ENCODE measurements at regions not wholly inside any gene's neighbourhood (a gene's known extent, or its start where the extent isn't known, plus 50 kb on each side); places are given as distances from the start of the nearest gene placed in this dataset.

DNA sequence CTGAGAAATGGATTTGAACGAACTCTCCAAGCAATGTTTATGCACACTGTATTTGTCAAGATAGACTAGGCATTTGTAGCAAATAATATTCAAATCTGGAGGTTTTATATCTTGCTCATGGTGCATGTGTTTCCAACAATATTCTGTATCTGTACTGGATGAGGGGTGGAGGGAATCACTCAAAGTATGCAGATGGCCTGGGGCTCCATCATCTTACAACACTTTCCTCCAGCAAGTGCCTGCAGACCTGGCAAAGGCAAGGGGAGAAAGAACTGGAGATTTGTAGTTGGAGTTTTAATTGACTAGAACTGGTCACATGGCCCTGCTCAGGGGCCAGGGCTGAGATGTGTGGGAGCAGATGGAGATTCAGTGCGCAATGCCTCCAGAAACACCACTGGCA lies 309.0 kb downstream of the PLK2 start:
- no peak for DNase-seq (ENCODE audit: low spot score)

GRCh38 chr5:58149746-58150145 lies 310.1 kb downstream of the PLK2 start:
- DNase-seq (ENCODE audit: low spot score): no peak

DNA sequence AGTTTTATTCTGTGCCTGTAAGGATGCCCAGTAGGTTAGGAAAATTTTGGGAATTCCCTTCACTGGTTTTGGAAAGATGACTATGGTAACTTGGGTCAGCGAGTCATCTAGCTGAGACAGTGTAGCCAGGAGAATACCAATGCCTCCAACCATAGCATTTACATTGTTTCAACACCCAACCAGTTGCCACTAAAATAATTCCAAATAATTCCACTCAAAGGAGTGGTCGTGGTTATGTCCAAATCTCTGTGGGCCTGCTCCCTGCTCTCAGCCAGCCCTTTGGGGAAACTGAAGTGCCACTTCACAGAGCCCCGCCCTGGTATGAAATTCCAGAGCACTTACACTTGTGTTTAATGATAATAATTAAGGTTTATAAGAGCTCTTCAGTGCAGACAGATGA lies 310.5 kb downstream of the PLK2 start:
- DNase-seq (ENCODE audit: low spot score): no peak

GRCh38 chr5:58148254-58148775 lies 311.6 kb downstream of the PLK2 start:
- no peak for DNase-seq (ENCODE audit: low spot score)

- DNase-seq (ENCODE audit: low spot score): no peak
Measured at GRCh38 chr5:58145397-58145934, 314.4 kb downstream of the PLK2 start.

GRCh38 chr5:58143727-58144126 lies 316.2 kb downstream of the PLK2 start:
- DNase-seq (ENCODE audit: low spot score): no peak

DNA sequence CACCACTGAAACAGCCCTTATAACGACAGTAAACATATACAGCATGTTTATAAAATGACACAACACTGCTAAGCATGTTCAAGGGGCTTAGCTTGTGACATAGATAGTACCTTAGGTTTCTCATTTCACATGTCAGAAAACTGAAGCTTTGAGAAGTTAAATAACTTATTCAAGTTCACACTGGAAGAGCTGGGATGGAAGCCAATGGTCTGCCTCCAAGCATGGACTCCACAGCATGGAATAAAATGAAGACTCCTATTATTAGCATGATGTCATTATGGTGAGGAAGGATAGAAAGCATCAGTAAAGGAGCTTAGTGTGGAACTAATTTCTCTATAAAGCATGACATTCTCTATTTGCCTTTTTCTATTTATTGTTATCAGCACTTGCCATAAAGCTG lies 316.7 kb downstream of the PLK2 start:
- no peak for DNase-seq (ENCODE audit: low spot score)

DNA sequence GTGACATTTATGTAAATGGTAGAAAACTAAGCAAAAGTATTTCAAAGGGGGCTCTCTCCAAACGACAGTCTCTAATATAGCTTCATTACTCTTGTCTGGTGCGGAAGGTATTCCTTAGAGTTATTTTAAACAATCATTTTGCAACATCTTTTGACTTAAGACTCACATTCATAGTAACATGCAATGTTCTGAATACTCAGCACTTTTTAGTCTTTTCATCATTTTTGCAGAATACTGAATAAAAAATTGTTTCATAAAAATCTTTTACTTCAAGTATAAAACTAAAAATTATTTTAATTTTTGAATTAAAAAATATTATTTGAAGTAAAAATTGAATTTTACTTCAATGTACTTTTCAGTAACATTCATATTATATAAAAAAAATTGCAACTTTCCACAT lies 321.1 kb downstream of the PLK2 start:
- DNase-seq (ENCODE audit: low spot score): no peak

- DNase-seq (ENCODE audit: low spot score): no peak
Measured at GRCh38 chr5:58136406-58136805, 323.5 kb downstream of the PLK2 start.

DNA sequence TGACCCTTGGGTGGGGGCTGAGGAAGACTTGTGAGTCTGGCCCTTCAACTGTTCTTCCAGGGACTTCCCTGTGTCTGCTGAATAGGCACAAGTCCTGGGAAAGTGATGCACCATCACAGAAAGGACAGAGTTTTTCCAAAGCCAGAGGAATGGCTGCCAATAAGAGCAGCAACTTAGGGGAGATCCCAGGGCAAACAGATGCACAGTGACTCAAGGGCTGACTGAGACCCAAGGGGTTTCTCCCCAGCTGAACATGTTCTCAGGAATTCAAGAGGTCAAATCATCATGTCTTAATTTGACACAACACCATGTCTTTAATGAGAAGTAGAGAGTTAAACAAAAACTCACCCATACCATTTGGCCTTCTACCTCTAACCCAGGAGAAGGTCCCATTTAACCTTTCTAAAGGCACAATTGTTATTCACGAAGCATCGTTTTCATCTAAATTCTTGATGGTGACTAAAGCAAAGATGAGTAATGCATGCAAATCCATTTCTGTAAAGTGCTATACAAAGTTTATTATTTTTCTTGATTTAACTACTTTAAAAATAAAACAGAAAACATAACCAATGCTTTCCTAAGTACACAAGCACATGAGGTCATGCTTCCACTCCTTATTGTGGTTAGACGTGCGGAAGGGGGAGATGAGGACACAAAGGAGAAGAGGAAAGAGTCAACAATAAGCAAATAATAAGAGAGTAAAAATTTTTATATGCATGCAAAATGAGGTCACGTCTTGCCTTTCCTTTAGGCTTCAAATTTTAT lies 324.1 kb downstream of the PLK2 start:
- no peak for DNase-seq (ENCODE audit: low spot score)

GRCh38 chr5:58133631-58134296 lies 326.1 kb downstream of the PLK2 start:
- no peak for DNase-seq (ENCODE audit: low spot score)

DNA sequence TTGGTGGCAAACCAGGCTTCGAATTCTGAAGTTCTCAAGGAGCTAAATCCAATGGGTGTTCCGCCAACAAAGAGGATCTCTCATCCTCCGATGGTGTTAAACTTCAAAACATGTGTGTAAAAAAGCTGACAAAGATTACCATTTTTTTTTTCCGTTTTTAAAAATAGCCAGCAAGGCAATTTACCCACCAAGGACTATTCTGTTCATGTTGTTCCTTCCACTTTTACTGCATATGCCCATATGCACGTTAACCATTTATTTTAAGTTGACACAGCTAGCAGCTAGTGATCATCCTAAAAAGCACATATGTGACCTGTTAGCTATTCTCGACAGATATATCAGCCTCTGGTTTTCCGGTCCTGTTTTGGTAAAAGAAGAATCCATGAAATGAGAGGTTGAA lies 326.7 kb downstream of the PLK2 start:
- no peak for DNase-seq (ENCODE audit: low spot score)

GRCh38 chr5:58127255-58128220 lies 332.3 kb downstream of the PLK2 start:
- DNase-seq (ENCODE audit: low spot score): no peak

DNA sequence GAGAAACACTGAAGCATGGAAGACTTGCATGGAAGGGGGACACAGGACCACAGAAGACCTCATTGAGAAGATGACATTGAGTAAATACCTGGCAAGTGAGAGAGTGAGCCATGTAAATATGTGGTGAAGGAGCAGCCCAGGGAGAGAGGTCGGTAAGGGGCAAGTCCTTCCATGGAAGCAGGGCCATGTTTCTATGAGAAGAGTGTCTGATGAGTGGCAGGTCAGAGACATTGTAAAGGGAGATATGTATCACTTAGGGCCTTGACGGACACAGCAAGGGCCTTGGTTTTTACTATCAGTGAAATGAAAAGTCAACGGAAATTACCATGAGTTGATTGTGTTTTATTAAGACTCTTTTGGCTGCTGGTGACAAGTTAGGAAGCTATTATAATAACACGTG lies 336.4 kb downstream of the PLK2 start:
- DNase-seq (ENCODE audit: low spot score): no peak

DNA sequence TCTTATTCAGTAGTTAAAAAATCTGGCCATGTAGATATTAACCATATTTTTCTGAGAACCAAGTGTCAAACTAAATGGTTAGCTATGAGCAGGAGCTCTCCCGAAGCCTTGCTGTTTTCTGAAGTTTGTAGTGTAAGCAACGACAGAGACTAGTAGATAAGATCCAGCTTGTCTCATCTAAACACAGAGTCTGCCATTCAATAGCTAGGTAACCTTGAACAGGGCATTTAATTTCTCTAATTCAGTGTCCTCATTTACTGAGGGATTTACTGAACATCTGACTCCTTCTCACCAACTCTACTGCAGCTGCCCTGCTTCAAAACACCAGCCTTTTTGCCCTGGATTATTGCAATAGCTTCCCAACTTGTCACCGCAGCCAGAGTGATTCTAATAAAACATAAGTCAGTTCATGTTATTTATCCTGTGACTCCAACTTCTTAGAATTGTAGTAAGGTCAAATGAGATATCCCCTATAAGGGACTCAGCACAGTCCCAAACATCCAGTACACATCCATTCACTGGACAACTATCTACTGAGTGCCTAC lies 337.0 kb downstream of the PLK2 start:
- no peak for DNase-seq (ENCODE audit: low spot score)

- DNase-seq (ENCODE audit: low spot score): no peak
Measured at GRCh38 chr5:58122157-58122556, 337.7 kb downstream of the PLK2 start.

GRCh38 chr5:58121391-58121790 lies 338.5 kb downstream of the PLK2 start:
- DNase-seq (ENCODE audit: low spot score): no peak

DNA sequence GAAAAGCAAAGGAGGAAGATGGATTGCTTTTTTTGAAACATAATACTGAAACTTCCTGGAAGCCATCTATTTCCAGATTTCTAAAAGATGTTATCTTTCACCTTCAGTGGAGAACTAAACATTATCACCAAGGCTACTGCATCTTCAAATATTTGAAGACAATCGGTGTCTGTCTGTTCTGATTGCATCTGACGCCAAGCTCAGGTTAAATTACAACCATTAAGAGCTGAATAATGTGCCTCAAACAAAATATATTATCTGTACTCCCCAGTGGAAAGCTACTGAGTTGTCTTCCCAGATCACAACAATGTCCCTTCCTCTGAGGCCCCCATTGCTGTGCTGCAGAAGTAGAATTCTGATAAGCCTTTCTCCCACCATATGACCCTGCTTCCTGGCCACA lies 342.3 kb downstream of the PLK2 start:
- DNase-seq (ENCODE audit: low spot score): no peak

- DNase-seq (ENCODE audit: low spot score): no peak
Measured at GRCh38 chr5:58116346-58116745, 343.5 kb downstream of the PLK2 start.

GRCh38 chr5:58115811-58116210 lies 344.1 kb downstream of the PLK2 start:
- no peak for DNase-seq (ENCODE audit: low spot score)

DNA sequence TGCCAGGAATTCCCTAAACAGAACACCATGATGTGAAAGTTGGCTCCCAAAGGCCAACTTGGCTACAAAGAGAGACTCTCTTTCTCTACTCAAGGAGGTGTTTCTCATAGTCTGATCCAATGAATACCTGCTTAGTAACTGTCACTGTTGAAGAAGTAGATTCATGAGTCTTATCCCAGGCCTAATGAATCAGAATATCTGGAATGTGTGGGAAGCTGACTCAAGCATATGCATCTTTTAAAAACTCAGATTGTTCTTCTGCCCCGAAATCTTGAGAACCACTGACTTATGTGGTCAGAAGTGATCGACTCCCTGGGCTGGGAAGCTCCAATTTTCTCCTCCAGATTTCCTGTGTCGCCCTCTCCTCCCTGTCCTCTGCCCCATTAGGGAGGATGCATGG lies 345.6 kb downstream of the PLK2 start:
- no peak for DNase-seq (ENCODE audit: low spot score)

- DNase-seq (ENCODE audit: low spot score): no peak
Measured at GRCh38 chr5:58113172-58113571, 346.7 kb downstream of the PLK2 start.
